GM18505 (cell line): ENCODE measurements at regions not wholly inside any gene's neighbourhood (a gene's known extent, or its start where the extent isn't known, plus 50 kb on each side); places are given as distances from the start of the nearest gene placed in this dataset.

ENCODE experiments used
- ATAC-seq: cut with Tn5 transposase; IDR thresholded peaks from one replicate; pipeline ENCODE4 v1.9.1; 2021; ENCODE audit not compliant: unreplicated experiment
- POLR2A ChIP-seq: IDR thresholded peaks from 4 replicates; pipeline ENCODE4 v1.6.1; 2011; ENCODE audit warnings: borderline replicate concordance; ENCODE audit not compliant: insufficient read depth, insufficient read length; ENCODE audit errors: extremely low read depth

DNA sequence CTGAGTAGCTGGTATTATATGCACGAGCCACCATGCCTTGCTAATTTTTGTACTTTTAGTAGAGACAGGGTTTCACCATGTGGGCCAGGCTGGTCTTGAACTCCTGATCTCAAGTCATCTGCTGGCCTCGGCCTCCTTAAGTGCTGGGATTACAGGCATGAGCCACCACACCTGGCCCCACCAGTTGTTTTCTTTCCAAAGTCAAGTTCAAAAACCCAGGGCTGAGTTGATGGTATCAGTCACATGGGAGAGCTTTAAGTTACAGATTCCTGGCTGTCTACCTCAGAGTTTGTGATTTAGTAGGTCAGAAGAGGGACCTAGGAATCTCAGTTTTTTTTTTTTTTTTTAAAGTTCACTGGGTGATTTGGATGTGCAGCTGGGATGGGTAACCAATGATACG lies 107.7 kb downstream of the SCP2D1 start:
- no peak for TF ChIP-seq POLR2A

DNA sequence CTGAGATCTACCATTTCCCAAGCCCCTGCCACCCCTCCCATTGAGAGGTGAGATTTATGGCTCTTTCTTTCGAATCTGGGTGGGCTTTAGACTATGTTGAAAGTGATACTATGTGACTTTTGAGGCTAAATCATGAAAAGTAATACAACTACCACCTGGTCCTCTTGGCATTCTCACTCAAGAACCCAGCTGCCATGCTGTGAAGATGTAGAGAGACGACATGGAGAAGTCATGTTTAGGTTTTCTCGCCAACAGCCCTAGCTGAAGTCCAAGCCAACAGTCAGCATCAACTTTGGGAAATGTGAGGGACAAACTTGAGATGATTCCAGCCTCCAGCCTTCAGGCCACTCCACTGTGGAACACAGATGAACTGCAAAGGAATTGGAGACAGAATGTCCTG lies 108.7 kb downstream of the SCP2D1 start:
- no peak for TF ChIP-seq POLR2A
- ATAC-seq = no peak

More for the DNA sequence above, 107.7 kb downstream of the SCP2D1 start:
- ATAC-seq = no peak

DNA sequence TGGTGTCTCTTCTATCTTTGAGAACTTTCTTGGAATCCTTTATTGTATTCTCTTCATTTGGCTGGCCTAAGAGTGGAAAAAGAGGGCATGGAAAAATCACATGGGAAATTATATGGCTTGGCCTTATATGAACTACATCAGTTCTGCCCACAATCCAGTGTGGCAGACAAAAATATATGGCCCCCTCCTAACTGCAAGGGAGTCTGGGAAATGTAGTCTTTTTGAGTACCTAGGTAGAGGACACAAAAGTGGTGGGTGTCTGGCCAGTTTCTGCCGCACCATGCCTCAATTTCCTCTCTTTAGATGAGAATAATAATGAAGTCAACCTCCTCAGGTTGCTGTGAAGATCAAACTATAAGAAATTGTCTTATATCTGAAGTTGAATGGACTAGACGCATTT lies 109.3 kb downstream of the SCP2D1 start:
- no peak for ATAC-seq
- TF ChIP-seq POLR2A = no peak

DNA sequence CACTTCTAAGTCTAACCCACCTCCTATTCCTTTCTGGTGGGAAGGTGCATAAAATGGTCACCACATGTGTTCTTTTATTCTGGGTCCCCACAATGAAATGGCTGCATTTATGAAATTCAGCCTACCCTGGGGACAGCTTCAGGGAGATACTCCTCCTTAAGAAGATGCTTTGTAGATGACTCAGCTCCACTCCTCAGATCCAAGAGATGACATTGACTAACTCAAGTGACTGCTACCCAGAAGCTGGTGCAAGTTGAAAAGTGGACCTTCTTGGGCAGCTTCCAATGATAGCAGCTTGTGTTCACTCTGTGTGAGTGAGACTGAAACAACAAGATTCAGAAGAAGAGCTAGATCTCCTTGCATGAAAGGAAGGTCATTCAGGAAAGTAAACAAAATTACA lies 113.4 kb downstream of the SCP2D1 start:
- no peak for ATAC-seq
- no peak for TF ChIP-seq POLR2A

DNA sequence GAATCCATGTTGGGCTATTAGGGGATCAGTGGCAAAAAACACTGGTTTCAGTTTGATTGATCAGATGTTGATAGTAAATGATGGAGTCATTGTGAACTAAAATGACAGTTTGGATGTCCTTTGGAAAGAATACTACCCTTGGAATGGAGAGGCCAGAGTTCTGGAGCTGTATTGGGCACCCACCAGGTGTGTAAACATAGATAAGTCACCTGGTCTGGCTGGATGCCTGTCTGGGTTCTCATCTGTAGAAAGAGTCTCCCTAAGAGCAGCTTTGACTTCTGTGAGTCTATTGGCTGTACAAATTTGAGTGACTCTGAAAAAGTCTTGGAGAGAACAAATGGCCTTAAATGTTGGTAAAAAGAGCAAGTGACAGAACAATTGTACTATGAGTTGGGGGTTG lies 115.0 kb downstream of the SCP2D1 start:
- TF ChIP-seq POLR2A = no peak
- no peak for ATAC-seq

DNA sequence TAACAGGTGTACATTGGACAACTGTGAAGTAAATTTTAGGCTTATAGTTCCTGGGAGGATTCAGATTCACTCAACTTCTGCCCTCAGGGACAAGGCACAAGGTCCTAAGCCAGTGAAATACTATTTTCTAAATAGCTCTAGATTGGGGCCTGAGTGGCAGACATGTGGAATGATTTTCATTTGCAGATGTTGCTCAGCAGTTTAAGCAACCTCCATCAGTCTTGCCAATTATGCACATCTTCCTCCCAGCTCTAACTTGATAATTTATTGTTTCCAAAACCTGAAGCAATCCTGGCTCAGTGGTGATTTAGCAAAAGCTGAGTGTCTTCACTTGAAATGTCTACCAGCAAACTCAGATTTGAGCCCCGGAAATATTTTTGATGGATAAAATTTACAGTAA lies 116.2 kb downstream of the SCP2D1 start:
- no peak for TF ChIP-seq POLR2A
- no peak for ATAC-seq

DNA sequence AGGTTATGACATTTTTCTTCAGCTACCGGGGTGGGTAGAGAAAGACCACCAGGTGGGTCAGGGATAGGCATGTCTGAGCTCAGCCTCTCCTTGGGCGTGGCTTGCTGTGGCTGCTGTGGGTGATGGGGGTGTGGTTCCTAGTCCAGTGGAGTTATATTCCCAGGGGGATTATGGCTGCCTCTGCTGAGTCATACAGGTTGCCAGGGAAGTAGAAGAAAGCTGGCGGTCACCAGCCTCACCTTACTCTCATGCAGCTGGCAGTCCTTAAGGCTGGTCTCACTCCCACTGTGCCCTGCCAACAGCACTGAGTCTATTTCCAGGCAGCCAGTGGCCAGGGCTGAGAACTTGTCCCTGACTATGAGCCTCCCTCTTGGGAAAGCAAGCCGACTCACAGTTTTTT lies 130.0 kb downstream of the SCP2D1 start:
- TF ChIP-seq POLR2A = no peak
- no peak for ATAC-seq

DNA sequence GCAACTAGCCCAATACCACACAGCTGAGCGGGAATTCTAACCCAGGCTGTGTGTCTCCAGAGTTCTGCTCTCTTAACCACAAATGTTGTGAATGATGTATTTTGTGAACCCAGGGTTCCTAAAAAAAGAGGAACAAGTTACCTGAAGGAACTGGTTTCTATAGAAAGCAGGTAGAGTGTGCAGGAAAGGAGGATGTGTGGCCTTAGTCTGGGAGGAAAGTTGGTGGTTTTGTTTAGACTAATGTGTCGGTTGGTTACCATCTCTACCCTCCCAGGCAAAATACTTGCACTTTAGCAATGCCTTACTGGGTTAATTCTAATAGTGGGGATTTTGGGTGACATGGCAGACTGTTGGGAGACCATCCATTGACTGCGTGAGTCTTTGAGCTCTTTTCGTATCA lies 143.3 kb downstream of the SCP2D1 start:
- TF ChIP-seq POLR2A = no peak
- ATAC-seq = no peak

DNA sequence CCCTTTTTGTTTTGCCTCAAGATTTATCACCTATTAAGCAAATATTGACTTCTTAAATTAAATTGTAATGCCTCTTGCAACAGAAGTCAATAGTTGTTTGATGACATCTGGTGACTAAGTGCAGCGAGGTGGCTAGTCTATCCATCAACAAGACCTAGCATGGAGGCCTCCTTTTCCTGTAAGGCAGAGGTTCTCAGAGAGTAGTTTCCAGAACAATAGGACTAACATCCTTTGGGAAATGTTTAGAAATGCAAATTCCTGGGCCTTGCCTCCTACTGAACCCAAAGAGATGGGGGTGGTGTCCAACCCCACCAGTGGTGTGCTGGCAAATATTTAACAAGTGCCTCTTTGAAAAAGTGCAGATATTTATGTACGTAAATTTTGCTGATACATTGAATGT lies 143.7 kb downstream of the SCP2D1 start:
- ATAC-seq = no peak
- no peak for TF ChIP-seq POLR2A

DNA sequence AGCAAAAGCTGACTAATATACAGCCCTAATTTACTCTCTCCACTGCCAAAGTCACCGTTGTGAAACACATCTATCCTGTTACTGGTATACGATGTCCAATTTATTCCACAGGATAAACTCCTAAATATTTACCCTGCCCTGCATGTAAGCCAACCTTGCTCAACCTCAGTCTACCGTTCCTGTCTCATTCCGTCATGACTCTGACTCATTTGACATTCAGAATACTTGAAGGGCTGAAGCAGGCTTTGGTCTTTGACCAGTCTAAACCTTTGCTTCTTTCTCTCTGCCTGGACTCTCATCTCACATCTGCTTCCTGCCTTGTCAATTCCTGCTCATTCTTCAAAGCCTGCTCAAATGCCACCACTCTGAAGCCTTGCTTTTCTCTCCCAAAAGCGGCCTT lies 157.5 kb downstream of the SCP2D1 start:
- no peak for ATAC-seq
- no peak for TF ChIP-seq POLR2A

DNA sequence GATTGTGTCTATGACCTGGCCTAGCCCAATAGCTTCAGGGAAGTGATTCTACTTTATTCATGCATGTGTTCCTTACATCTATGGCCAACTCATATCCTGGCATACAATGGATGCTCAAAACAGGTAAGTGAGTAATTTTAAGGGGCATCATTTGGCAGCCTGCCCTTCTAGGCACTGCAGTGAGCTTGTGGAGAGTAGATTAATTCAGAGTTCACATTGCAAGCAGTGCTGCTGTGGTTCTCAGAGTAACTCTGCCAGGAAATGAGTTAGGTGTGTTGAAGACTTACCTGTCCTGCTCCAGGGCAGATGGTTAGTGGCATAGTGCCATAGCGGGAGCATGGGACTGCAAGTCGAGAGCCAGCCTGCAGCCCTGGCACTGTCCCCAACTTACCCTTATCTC lies 158.0 kb downstream of the SCP2D1 start:
- ATAC-seq = no peak

DNA sequence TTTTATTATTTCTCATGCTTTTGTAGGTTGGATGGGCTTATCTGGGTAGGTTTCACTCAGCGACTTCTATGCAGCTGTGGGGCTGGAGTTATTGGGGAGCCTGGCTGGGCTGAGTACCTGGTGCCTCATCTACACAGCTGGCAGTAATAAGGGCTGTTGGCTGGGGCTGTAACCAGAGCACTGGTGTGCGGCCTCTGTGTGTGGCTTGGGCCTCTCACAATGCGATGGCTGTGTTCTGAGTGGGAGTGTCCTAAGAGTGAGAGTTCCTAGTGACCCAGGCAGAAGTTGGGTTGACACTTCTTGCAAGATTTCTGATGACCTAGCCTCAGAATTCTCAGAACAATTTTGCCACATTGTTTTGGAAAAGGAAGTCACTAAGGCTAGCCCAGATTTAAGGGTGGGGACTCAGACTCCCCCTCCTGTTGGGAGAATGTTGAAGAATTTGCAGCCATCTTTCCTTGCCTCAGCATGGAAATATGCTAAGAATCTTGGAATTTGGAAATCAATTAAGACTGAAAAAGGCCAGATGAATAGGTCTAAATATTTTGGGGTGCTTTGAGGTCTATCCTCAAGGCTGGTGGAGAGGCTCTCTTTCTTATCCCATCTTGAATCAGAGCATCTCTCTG lies 158.8 kb downstream of the SCP2D1 start:
- no peak for ATAC-seq
- TF ChIP-seq POLR2A = no peak

More for the DNA sequence above, 158.0 kb downstream of the SCP2D1 start:
- no peak for TF ChIP-seq POLR2A

DNA sequence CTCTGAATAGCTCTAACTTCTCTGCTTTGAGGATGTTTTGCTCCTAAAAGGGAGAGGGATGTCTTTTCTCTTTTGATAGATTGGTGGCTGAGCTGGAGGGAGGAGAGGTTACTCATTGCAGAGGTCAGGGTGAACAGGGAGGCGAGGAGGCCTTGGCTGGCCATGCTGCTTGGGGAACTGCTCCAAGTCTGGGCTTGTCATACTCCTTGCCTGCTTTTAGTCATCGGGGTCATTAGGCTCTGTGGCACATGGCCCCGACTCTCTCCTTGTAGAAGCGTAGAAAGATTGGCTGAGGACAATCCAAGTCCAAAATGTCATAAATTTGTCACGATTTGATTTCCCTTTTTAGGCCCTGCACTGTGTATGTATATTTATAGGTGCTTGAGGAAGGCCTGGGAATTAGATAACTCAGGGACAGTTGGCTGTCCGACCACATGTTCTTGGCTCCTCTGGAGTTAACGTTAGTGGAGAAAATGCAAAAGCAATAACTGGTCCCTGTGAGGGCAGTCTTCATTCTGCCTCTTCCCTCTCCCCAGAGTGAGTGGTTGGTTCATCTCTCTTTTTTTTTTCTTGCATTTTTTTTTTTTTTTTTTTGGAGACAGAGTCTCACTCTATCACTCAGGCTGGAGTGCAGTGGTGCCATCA lies 160.1 kb downstream of the SCP2D1 start:
- no peak for TF ChIP-seq POLR2A
- ATAC-seq = no peak

DNA sequence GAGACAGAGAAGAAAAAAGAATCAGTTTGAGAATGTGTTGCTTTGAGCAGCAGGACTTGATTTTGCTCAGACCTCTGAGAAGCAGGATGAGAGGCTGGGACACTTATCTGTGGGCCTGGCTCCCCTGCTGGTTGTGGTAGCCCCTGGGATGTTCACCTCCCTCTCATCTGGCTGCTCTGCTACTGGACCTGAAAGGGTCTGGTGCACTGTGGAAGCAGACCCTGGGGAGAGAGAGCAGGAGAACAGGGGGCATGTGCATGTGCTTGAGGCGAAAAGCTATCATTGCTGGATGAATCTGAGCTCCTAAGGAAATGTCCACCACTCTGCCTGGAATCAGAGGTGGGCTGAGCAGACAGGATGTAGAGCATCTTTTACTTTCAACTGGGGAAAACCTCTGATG lies 161.1 kb downstream of the SCP2D1 start:
- TF ChIP-seq POLR2A = no peak
- no peak for ATAC-seq

DNA sequence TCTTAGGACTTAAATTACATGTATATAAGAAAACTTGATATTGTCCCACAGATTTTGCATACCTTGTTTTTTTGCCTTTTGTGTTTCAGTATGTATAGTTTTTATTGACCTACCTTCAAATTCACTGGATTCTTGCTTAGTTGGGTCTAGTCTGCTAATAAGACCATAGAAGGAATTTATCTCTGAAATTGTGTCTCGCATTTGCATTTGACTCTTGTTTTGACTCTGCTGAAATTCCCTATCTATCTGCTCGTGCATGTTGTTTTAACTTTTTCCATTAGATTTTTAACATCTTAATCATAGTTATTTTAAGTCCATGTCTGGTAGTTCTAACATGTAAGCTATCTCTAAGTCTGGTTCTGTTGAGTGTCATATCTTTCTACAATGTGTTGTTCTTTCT lies 163.9 kb downstream of the SCP2D1 start:
- ATAC-seq = no peak
- TF ChIP-seq POLR2A = no peak

DNA sequence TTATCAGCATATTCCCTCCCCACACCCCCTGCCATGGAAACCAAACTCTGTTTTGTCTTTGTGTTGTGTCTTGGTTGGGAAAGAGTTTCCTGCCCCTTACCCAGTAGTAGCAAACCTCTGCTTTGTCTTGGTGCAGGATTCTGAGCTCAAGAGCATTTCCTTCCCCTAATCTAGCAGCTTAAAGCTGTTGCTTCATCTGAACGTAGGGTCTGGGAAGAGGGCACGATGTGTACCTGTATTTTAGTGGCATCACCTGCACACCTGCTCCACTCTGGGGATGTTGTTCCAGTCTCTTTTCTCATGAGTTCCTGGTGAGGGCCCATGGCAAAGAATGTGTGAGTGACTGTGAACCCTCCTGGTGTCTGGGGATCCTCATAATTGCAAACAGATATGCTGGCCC lies 164.7 kb downstream of the SCP2D1 start:
- no peak for ATAC-seq
- no peak for TF ChIP-seq POLR2A

DNA sequence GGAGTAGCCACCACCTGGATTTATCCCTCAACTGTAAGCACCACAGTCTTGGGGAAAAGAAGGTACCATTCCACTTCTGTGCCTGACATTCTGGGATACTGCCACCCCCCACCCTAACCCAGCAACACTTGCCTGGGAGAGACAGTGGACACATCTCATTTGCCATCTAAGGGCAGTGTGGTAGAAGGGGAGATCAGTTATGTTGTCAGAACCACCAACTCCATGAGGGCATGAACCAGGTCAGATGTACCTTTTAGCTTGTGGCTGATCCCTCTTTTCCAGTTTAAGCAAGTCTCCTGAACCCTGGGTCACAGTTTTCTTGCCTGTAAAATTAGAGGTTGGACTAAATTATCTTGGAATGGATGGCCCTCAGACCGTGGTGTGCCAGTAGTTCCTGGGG lies 165.5 kb downstream of the SCP2D1 start:
- no peak for ATAC-seq
- TF ChIP-seq POLR2A = no peak
